ENCODE measurements at regions not wholly inside any gene's neighbourhood (a gene's known extent, or its start where the extent isn't known, plus 50 kb on each side); places are given as distances from the start of the nearest gene placed in this dataset.

DNA sequence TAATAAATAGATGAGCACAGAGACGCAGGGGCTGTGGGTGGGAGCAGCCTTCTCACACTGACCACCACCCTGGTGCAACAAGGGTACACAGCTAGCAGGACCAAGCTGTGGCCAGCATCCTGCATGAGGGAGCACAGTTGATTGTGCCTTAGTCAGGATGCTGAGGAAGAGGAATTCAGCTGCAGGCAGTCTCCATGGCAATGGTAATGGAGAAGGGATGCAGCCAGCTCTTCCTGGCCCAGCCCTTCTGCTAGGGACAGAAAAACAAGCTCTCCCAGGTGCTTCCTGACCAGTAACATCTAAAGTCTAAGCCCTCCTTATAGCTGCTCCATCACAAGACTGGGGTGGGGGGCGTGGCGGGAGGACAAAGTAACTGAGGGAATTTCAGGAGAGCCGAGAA, 363.5 kb downstream of the BUD13 start:
- Histone ChIP-seq H3K4me3 (ENCODE audit: low read depth, low read length) (no peak overlapping the region), H3K27ac (ENCODE audit: low read depth) (no peak overlapping the region), H3K36me3 (ENCODE audit: insufficient read depth) (no peaks in the 10 kb centered on the region), H3K4me1 (ENCODE audit: insufficient read depth) (no peaks in the 10 kb centered on the region)
- DNase-seq (ENCODE audit: extremely low spot score), result no peak
- 61% methylated on average over 4 of the region's 4 CpGs for WGBS

DNA sequence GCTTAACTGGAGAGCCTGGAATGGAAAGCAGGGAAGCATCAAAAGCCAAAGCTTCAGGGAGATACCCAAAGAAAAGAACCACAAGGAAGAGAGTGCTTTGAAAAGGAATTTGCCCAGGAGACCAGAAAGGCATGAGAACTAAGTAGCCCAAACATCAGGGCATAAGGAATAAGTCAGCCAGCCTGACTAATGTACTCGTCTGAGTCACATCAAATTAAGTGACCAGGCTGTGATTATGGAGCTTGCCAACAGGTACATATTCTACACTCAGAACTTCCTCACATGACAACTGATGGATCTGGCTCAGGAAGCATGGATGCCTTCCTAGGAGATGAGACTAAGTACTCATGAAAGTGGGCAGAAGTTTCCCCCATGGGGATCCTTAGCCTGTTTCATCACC, 366.7 kb downstream of the BUD13 start:
- DNase-seq (ENCODE audit: extremely low spot score), result no peak
- Histone ChIP-seq H3K4me1 (ENCODE audit: insufficient read depth) (no peaks in the 10 kb centered on the region), H3K4me3 (ENCODE audit: low read depth, low read length) (no peak overlapping the region), H3K36me3 (ENCODE audit: insufficient read depth) (no peaks in the 10 kb centered on the region), H3K27ac (ENCODE audit: low read depth) (no peak overlapping the region)
- 72% methylated on average over 1 of the region's 1 CpG for WGBS

GRCh38 chr11:116404462-116404798, 368.4 kb downstream of the BUD13 start:
- no peak for DNase-seq (ENCODE audit: extremely low spot score)
- Histone ChIP-seq H3K27ac (ENCODE audit: low read depth) (no peak overlapping the region), H3K4me1 (ENCODE audit: insufficient read depth) (no peaks in the 10 kb centered on the region), H3K36me3 (ENCODE audit: insufficient read depth) (no peaks in the 10 kb centered on the region), H3K4me3 (ENCODE audit: low read depth, low read length) (no peak overlapping the region)
- WGBS, result 56% methylated on average over 3 of the region's 3 CpGs

GRCh38 chr11:116403794-116404461, 368.9 kb downstream of the BUD13 start:
- Histone ChIP-seq H3K36me3 (ENCODE audit: insufficient read depth) (no peaks in the 10 kb centered on the region), H3K4me1 (ENCODE audit: insufficient read depth) (no peaks in the 10 kb centered on the region), H3K4me3 (ENCODE audit: low read depth, low read length) (no peak overlapping the region), H3K27ac (ENCODE audit: low read depth) (no peak overlapping the region)
- no peak for DNase-seq (ENCODE audit: extremely low spot score)
- 54% methylated on average over 4 of the region's 4 CpGs for WGBS

DNA sequence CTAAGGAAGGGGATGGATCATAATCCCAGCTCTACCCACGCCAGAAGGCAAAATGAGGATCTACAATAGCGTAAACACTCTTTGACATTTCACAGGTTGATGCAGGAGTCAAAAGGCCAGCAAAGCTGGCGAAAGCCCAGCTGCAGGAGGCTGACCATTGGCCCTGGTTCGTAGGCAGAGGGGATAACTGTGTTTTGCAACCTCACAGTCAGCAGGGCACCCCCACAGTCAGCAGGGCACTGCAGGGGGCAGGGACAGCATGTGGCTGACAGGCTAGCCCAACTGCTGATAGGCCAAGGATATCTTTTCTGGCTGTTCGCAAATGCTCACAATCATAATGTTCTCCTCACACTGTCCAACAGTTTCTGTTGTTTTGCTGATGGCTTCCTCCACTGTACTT, 372.7 kb downstream of the BUD13 start:
- 64% methylated on average over 5 of the region's 5 CpGs for WGBS
- H3K4me1 ChIP-seq (ENCODE audit: insufficient read depth), result no peaks in the 10 kb centered on the region
- H3K27ac ChIP-seq (ENCODE audit: low read depth), result no peak overlapping the region
- DNase-seq (ENCODE audit: extremely low spot score), result no peak
- no peaks in the 10 kb centered on the region for H3K36me3 ChIP-seq (ENCODE audit: insufficient read depth)
- H3K4me3 ChIP-seq (ENCODE audit: low read depth, low read length), result no peak overlapping the region

DNA sequence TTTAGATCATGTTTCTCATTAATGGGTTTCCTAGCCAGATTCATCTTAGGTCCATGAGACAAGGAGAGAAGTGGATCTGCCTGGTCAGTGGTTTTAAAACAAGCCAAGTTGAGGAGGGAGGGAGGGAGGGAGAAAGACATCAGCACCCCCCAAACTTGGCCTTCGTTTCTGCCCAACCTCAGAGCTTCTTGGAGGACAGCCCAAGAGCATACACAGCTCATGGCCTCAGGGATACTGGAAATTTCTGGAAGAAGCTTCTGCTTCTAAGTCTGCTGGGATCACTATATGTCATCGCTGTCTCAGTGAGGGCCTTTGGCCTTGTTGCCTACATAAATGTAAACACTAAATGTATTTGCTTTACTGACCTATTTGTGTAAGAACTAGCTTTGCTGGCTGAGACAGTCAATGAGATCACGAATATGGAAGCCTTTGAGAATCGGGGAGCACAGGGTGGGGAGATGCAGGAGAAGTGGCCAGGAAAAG, 375.1 kb downstream of the BUD13 start:
- 45% methylated on average over 4 of the region's 4 CpGs for WGBS
- Histone ChIP-seq H3K4me3 (ENCODE audit: low read depth, low read length) (no peak overlapping the region), H3K27ac (ENCODE audit: low read depth) (no peak overlapping the region), H3K36me3 (ENCODE audit: insufficient read depth) (no peaks in the 10 kb centered on the region), H3K4me1 (ENCODE audit: insufficient read depth) (no peaks in the 10 kb centered on the region)
- DNase-seq (ENCODE audit: extremely low spot score), result peak; percentile 55

- DNase-seq (ENCODE audit: extremely low spot score), result no peak
- H3K27ac ChIP-seq (ENCODE audit: low read depth), result no peak overlapping the region
- no peak overlapping the region for H3K4me3 ChIP-seq (ENCODE audit: low read depth, low read length)
- H3K4me1 ChIP-seq (ENCODE audit: insufficient read depth), result no peaks in the 10 kb centered on the region
- 30% methylated on average over 2 of the region's 2 CpGs for WGBS
- no peaks in the 10 kb centered on the region for H3K36me3 ChIP-seq (ENCODE audit: insufficient read depth)
These were observed 376.5 kb downstream of the BUD13 start for GRCh38 chr11:116396331-116396730.

DNA sequence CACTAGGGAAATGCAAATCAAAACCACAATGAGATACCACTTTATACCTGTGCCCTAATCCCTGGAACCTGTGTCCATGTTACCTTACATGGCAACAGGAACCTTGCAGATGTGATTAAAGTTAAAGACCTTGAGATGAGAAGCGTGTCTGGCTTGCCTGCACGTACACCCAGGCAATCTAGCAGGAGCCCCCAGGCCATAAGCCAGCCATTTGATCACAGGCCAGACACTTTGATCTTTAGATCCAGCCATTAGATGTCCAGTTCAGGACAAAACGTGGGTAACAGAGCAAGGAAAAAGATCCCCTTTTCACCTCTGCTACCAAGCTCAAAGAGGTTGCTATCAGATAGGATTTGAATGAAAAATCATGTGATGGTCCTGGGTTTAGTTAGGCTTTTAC, 378.8 kb downstream of the BUD13 start:
- Histone ChIP-seq H3K27ac (ENCODE audit: low read depth) (no peak overlapping the region), H3K4me1 (ENCODE audit: insufficient read depth) (no peaks in the 10 kb centered on the region), H3K4me3 (ENCODE audit: low read depth, low read length) (no peak overlapping the region), H3K36me3 (ENCODE audit: insufficient read depth) (no peaks in the 10 kb centered on the region)
- WGBS, result 33% methylated on average over 3 of the region's 3 CpGs
- DNase-seq (ENCODE audit: extremely low spot score), result no peak

- DNase-seq (ENCODE audit: extremely low spot score), result no peak
- Histone ChIP-seq H3K27ac (ENCODE audit: low read depth) (no peak overlapping the region), H3K36me3 (ENCODE audit: insufficient read depth) (no peaks in the 10 kb centered on the region), H3K4me3 (ENCODE audit: low read depth, low read length) (no peak overlapping the region), H3K4me1 (ENCODE audit: insufficient read depth) (no peaks in the 10 kb centered on the region)
- WGBS, result 58% methylated on average over 3 of the region's 3 CpGs
These were observed 381.8 kb downstream of the BUD13 start for GRCh38 chr11:116390963-116391362.

GRCh38 chr11:116388146-116388545, 384.6 kb downstream of the BUD13 start:
- no peak overlapping the region for H3K4me3 ChIP-seq (ENCODE audit: low read depth, low read length)
- no peak overlapping the region for H3K27ac ChIP-seq (ENCODE audit: low read depth)
- H3K4me1 ChIP-seq (ENCODE audit: insufficient read depth), result no peaks in the 10 kb centered on the region
- DNase-seq (ENCODE audit: extremely low spot score), result no peak
- WGBS, result 92% methylated on average over 1 of the region's 1 CpG
- H3K36me3 ChIP-seq (ENCODE audit: insufficient read depth), result no peaks in the 10 kb centered on the region

- Histone ChIP-seq H3K4me3 (ENCODE audit: low read depth, low read length) (no peak overlapping the region), H3K4me1 (ENCODE audit: insufficient read depth) (no peaks in the 10 kb centered on the region), H3K36me3 (ENCODE audit: insufficient read depth) (no peaks in the 10 kb centered on the region), H3K27ac (ENCODE audit: low read depth) (no peak overlapping the region)
- no peak for DNase-seq (ENCODE audit: extremely low spot score)
- WGBS, result 41% methylated on average over 2 of the region's 2 CpGs
These were observed 385.1 kb downstream of the BUD13 start for GRCh38 chr11:116387641-116388040.

GRCh38 chr11:116386118-116386699, 386.6 kb downstream of the BUD13 start:
- no peak for DNase-seq (ENCODE audit: extremely low spot score)
- no peak overlapping the region for H3K4me3 ChIP-seq (ENCODE audit: low read depth, low read length)
- WGBS, result 86% methylated on average over 9 of the region's 9 CpGs

GRCh38 chr11:116384876-116385275, 387.9 kb downstream of the BUD13 start:
- Histone ChIP-seq H3K4me3 (ENCODE audit: low read depth, low read length) (no peak overlapping the region), H3K27ac (ENCODE audit: low read depth) (no peak overlapping the region), H3K36me3 (ENCODE audit: insufficient read depth) (no peaks in the 10 kb centered on the region), H3K4me1 (ENCODE audit: insufficient read depth) (no peaks in the 10 kb centered on the region)
- DNase-seq (ENCODE audit: extremely low spot score), result no peak
- WGBS, result 92% methylated on average over 4 of the region's 4 CpGs

More at GRCh38 chr11:116386118-116386699, 386.6 kb downstream of the BUD13 start:
- no peak overlapping the region for H3K27ac ChIP-seq (ENCODE audit: low read depth)
- H3K4me1 ChIP-seq (ENCODE audit: insufficient read depth), result no peaks in the 10 kb centered on the region
- no peaks in the 10 kb centered on the region for H3K36me3 ChIP-seq (ENCODE audit: insufficient read depth)

DNA sequence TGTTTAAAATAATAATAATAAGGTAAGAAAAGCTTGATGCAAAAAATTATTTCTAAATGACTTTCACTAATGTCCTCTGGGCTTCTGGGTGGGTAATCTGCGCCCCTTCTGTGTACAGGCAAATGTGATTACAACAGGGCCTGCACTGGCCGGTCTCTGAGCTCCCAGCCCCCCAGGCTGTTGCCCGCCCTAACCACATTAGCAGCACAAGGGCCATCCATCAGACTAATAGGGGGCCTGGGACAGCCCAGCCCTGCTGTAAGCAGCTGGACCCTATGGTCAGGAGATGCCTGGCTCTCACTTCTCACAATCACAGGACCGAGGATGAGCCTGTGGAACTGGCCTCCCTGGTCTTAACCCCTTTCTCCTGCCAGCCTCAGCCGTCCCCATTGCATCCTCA, 388.4 kb downstream of the BUD13 start:
- H3K4me3 ChIP-seq (ENCODE audit: low read depth, low read length), result no peak overlapping the region
- 32% methylated on average over 5 of the region's 5 CpGs for WGBS
- no peaks in the 10 kb centered on the region for H3K4me1 ChIP-seq (ENCODE audit: insufficient read depth)
- no peak overlapping the region for H3K27ac ChIP-seq (ENCODE audit: low read depth)
- H3K36me3 ChIP-seq (ENCODE audit: insufficient read depth), result no peaks in the 10 kb centered on the region
- no peak for DNase-seq (ENCODE audit: extremely low spot score)
